GM21619 (cell line): ENCODE measurements at regions not wholly inside any gene's neighbourhood (a gene's known extent, or its start where the extent isn't known, plus 50 kb on each side); places are given as distances from the start of the nearest gene placed in this dataset.
"Not testable (repeated sequence)": the region's sequence is repeated elsewhere in the genome, so short reads cannot be mapped to it uniquely, and the experiment has no call there.

ENCODE experiments used
- ATAC-seq: cut with Tn5 transposase; IDR thresholded peaks from one replicate; pipeline ENCODE4 v1.9.1; 2021; ENCODE audit not compliant: unreplicated experiment

GRCh38 chr5:29231154-29231553 is 1962.3 kb upstream of the CDH6 start:
- ATAC-seq = no peak

GRCh38 chr5:29230591-29230990 is 1962.9 kb upstream of the CDH6 start:
- ATAC-seq = no peak

- no peak for ATAC-seq
Measured at GRCh38 chr5:29229461-29229860, 1964.0 kb upstream of the CDH6 start.

GRCh38 chr5:29218138-29218537 is 1975.3 kb upstream of the CDH6 start:
- no peak for ATAC-seq

GRCh38 chr5:29214839-29215238 is 1978.6 kb upstream of the CDH6 start:
- no peak for ATAC-seq

- ATAC-seq = no peak
Measured at GRCh38 chr5:29213475-29213874, 1980.0 kb upstream of the CDH6 start.

GRCh38 chr5:29208024-29208423 is 1985.5 kb upstream of the CDH6 start:
- no peak for ATAC-seq

- no peak for ATAC-seq
Measured at GRCh38 chr5:29203049-29203448, 1990.4 kb upstream of the CDH6 start.

- ATAC-seq = no peak
Measured at GRCh38 chr5:29197631-29198454, 1995.6 kb upstream of the CDH6 start.

- ATAC-seq = no peak
Measured at GRCh38 chr5:29193972-29194371, 1999.5 kb upstream of the CDH6 start.

GRCh38 chr5:29191269-29192048 is 2002.0 kb upstream of the CDH6 start:
- ATAC-seq = not testable (repeated sequence)

GRCh38 chr5:29190398-29190797 is 2003.1 kb upstream of the CDH6 start:
- ATAC-seq = not testable (repeated sequence)

- ATAC-seq = not testable (repeated sequence)
Measured at GRCh38 chr5:29186380-29186779, 2007.1 kb upstream of the CDH6 start.

GRCh38 chr5:29185558-29185957 is 2007.9 kb upstream of the CDH6 start:
- no peak for ATAC-seq

- no peak for ATAC-seq
Measured at GRCh38 chr5:29175774-29176173, 2017.7 kb upstream of the CDH6 start.

- no peak for ATAC-seq
Measured at GRCh38 chr5:29170599-29170998, 2022.9 kb upstream of the CDH6 start.

GRCh38 chr5:29169886-29170285 is 2023.6 kb upstream of the CDH6 start:
- no peak for ATAC-seq

GRCh38 chr5:29162297-29162696 is 2031.2 kb upstream of the CDH6 start:
- ATAC-seq = no peak

- no peak for ATAC-seq
Measured at GRCh38 chr5:29161399-29162291, 2031.8 kb upstream of the CDH6 start.

- no peak for ATAC-seq
Measured at GRCh38 chr5:29157975-29158374, 2035.5 kb upstream of the CDH6 start.

GRCh38 chr5:29150840-29151239 is 2042.6 kb upstream of the CDH6 start:
- no peak for ATAC-seq
